ENCODE measurements at regions not wholly inside any gene's neighbourhood (a gene's known extent, or its start where the extent isn't known, plus 50 kb on each side); places are given as distances from the start of the nearest gene placed in this dataset.

- no peak for ATAC-seq
- intact Hi-C loops (cut with DNase I) = no loop called here
- Histone ChIP-seq H3K27ac (no peak overlapping the region), H3K36me3 (replicated peaks in 1 of 2; ENCODE audit: insufficient read depth in 1 of 2, low read depth in 2 of 2) (no peaks in the 10 kb centered on the region), H3K4me1 (no peaks in the 10 kb centered on the region), H3K4me3 (no peak overlapping the region), H3K27me3 (no peaks in the 10 kb centered on the region), H3K9me3 (no peaks in the 10 kb centered on the region)
- no peak for TF ChIP-seq POLR2A (IDR thresholded peaks at IDR 0.05)
- TF ChIP-seq, protein P1, sequence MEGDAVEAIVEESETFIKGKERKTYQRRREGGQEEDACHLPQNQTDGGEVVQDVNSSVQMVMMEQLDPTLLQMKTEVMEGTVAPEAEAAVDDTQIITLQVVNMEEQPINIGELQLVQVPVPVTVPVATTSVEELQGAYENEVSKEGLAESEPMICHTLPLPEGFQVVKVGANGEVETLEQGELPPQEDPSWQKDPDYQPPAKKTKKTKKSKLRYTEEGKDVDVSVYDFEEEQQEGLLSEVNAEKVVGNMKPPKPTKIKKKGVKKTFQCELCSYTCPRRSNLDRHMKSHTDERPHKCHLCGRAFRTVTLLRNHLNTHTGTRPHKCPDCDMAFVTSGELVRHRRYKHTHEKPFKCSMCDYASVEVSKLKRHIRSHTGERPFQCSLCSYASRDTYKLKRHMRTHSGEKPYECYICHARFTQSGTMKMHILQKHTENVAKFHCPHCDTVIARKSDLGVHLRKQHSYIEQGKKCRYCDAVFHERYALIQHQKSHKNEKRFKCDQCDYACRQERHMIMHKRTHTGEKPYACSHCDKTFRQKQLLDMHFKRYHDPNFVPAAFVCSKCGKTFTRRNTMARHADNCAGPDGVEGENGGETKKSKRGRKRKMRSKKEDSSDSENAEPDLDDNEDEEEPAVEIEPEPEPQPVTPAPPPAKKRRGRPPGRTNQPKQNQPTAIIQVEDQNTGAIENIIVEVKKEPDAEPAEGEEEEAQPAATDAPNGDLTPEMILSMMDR (IDR thresholded peaks at IDR 0.05) = no peak
- DNase-seq = no peak
- 76 to 81% methylated on average over 2 of the region's 2 CpGs for WGBS, 2 donors
Measured at GRCh38 chr1:187638733-187639434, 810.1 kb downstream of the PLA2G4A start.

DNA sequence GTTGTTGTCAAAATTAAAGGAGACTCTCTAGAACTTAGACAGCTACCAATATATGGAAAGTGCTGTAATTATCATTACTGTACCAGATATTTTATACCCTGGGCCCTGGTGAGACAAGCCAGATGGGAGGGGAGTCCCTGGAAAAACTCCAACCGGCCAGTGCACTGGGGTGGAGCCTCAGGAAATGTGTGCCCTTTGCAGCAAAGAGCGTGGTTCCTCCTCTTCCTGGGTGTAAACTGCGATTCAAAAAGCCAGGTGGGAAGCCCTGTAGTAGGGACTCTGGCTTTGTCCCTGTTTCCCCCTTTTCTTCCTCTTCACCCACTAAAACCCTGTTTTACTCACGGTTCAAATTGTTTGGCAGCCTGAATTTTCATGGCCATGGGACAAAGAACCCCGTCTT, 812.3 kb downstream of the PLA2G4A start:
- no peaks in the 10 kb centered on the region for H3K27me3 ChIP-seq
- H3K4me3 ChIP-seq = no peak overlapping the region
- H3K4me1 ChIP-seq = no peaks in the 10 kb centered on the region
- no peaks in the 10 kb centered on the region for H3K9me3 ChIP-seq
- no peak overlapping the region for H3K27ac ChIP-seq
- no peak for DNase-seq
- intact Hi-C loops (cut with DNase I) = no loop called here
- TF ChIP-seq, protein P1 (IDR thresholded peaks at IDR 0.05) = no peak
- no peak for TF ChIP-seq POLR2A (IDR thresholded peaks at IDR 0.05)
- no peak for ATAC-seq
- no peaks in the 10 kb centered on the region for H3K36me3 ChIP-seq (replicated peaks in 1 of 2; ENCODE audit: insufficient read depth in 1 of 2, low read depth in 2 of 2)
- 82 to 94% methylated on average over 5 of the region's 5 CpGs for WGBS, 2 donors

- H3K27me3 ChIP-seq = no peaks in the 10 kb centered on the region
- H3K4me1 ChIP-seq = no peaks in the 10 kb centered on the region
- 82 to 89% methylated on average over 7 of the region's 7 CpGs for WGBS, 2 donors
- no peak overlapping the region for H3K27ac ChIP-seq
- no peaks in the 10 kb centered on the region for H3K9me3 ChIP-seq
- intact Hi-C loops (cut with DNase I) = no loop called here
- ATAC-seq (no peak), DNase-seq (no peak)
- TF ChIP-seq POLR2A (IDR thresholded peaks at IDR 0.05) = no peak
- TF ChIP-seq, protein P1 (IDR thresholded peaks at IDR 0.05) = no peak
- H3K36me3 ChIP-seq (replicated peaks in 1 of 2; ENCODE audit: insufficient read depth in 1 of 2, low read depth in 2 of 2) = no peaks in the 10 kb centered on the region
- H3K4me3 ChIP-seq = no peak overlapping the region
Measured at GRCh38 chr1:187641463-187641862, 812.7 kb downstream of the PLA2G4A start.

GRCh38 chr1:187641907-187642306, 813.2 kb downstream of the PLA2G4A start:
- no peak overlapping the region for H3K27ac ChIP-seq
- H3K9me3 ChIP-seq = no peaks in the 10 kb centered on the region
- intact Hi-C loops (cut with DNase I) = no loop called here
- H3K4me3 ChIP-seq = no peak overlapping the region
- H3K27me3 ChIP-seq = no peaks in the 10 kb centered on the region
- ATAC-seq (no peak), DNase-seq (no peak)
- H3K36me3 ChIP-seq (replicated peaks in 1 of 2; ENCODE audit: insufficient read depth in 1 of 2, low read depth in 2 of 2) = no peaks in the 10 kb centered on the region
- H3K4me1 ChIP-seq = no peaks in the 10 kb centered on the region
- 71 to 88% methylated on average over 2 of the region's 2 CpGs for WGBS, 2 donors
- no peak for TF ChIP-seq POLR2A (IDR thresholded peaks at IDR 0.05)
- TF ChIP-seq, protein P1 (IDR thresholded peaks at IDR 0.05) = no peak

- no peak for ATAC-seq
- no peaks in the 10 kb centered on the region for H3K4me1 ChIP-seq
- TF ChIP-seq, protein P1 (IDR thresholded peaks at IDR 0.05) = no peak
- TF ChIP-seq POLR2A (IDR thresholded peaks at IDR 0.05) = no peak
- no peaks in the 10 kb centered on the region for H3K27me3 ChIP-seq
- no peak overlapping the region for H3K4me3 ChIP-seq
- H3K9me3 ChIP-seq = no peaks in the 10 kb centered on the region
- H3K36me3 ChIP-seq (replicated peaks in 1 of 2; ENCODE audit: insufficient read depth in 1 of 2, low read depth in 2 of 2) = no peaks in the 10 kb centered on the region
- no peak for DNase-seq
- intact Hi-C loops (cut with DNase I) = no loop called here
- 58 to 85% methylated on average over 2 of the region's 2 CpGs for WGBS, 2 donors
- H3K27ac ChIP-seq = no peak overlapping the region
Measured at GRCh38 chr1:187645651-187646050, 816.9 kb downstream of the PLA2G4A start.

All from body of pancreas (tissue), 4 donors.